ENCODE measurements at regions not wholly inside any gene's neighbourhood (a gene's known extent, or its start where the extent isn't known, plus 50 kb on each side); places are given as distances from the start of the nearest gene placed in this dataset.
"Not testable (repeated sequence)": the region's sequence is repeated elsewhere in the genome, so short reads cannot be mapped to it uniquely, and the experiment has no call there.

GRCh38 chr1:21385022-21385421 is 54.9 kb upstream of the NBPF3 start:
- DNase-seq, result no peak

GRCh38 chr1:21384620-21385019 is 55.3 kb upstream of the NBPF3 start:
- no peak for DNase-seq

- no peak for DNase-seq
Observed at GRCh38 chr1:21383785-21384401, 56.0 kb upstream of the NBPF3 start.

GRCh38 chr1:21381354-21381753 is 58.6 kb upstream of the NBPF3 start:
- no peak for DNase-seq

GRCh38 chr1:21380147-21380546 is 59.8 kb upstream of the NBPF3 start:
- not testable (repeated sequence) for DNase-seq

GRCh38 chr1:21379571-21379970 is 60.4 kb upstream of the NBPF3 start:
- no peak for DNase-seq

- DNase-seq, result no peak
Observed at GRCh38 chr1:21378705-21379494, 61.0 kb upstream of the NBPF3 start.

GRCh38 chr1:21372383-21372782 is 67.6 kb upstream of the NBPF3 start:
- DNase-seq, result no peak

GRCh38 chr1:21369905-21370304 is 70.0 kb upstream of the NBPF3 start:
- no peak for DNase-seq

- DNase-seq, result peak; percentile 61
Observed at GRCh38 chr1:21368515-21369289, 71.2 kb upstream of the NBPF3 start.

- DNase-seq, result not testable (repeated sequence)
Observed at GRCh38 chr1:21367973-21368514, 71.9 kb upstream of the NBPF3 start.

- no peak for DNase-seq
Observed at GRCh38 chr1:21366288-21366687, 73.6 kb upstream of the NBPF3 start.

GRCh38 chr1:21365036-21365435 is 74.8 kb upstream of the ECE1 start:
- no peak for DNase-seq

- DNase-seq, result no peak
Observed at GRCh38 chr1:21362096-21362495, 71.8 kb upstream of the ECE1 start.

- DNase-seq, result no peak
Observed at GRCh38 chr1:21361506-21361905, 71.2 kb upstream of the ECE1 start.

- DNase-seq, result no peak
Observed at GRCh38 chr1:21357161-21357560, 66.9 kb upstream of the ECE1 start.

GRCh38 chr1:21355956-21356355 is 65.7 kb upstream of the ECE1 start:
- no peak for DNase-seq

GRCh38 chr1:21352586-21352985 is 62.3 kb upstream of the ECE1 start:
- DNase-seq, result no peak

GRCh38 chr1:21351901-21352300 is 61.6 kb upstream of the ECE1 start:
- DNase-seq, result no peak

GRCh38 chr1:21350202-21350885 is 60.1 kb upstream of the ECE1 start:
- DNase-seq, result no peak

- no peak for DNase-seq
Observed at GRCh38 chr1:21349693-21350092, 59.4 kb upstream of the ECE1 start.

- no peak for DNase-seq
Observed at GRCh38 chr1:21347072-21347581, 56.9 kb upstream of the ECE1 start.

Data from effector CD4-positive, alpha-beta T cell (primary cell).